ENCODE measurements at regions not wholly inside any gene's neighbourhood (a gene's known extent, or its start where the extent isn't known, plus 50 kb on each side); places are given as distances from the start of the nearest gene placed in this dataset.
"Not testable (repeated sequence)": the region's sequence is repeated elsewhere in the genome, so short reads cannot be mapped to it uniquely, and the experiment has no call there.

DNA sequence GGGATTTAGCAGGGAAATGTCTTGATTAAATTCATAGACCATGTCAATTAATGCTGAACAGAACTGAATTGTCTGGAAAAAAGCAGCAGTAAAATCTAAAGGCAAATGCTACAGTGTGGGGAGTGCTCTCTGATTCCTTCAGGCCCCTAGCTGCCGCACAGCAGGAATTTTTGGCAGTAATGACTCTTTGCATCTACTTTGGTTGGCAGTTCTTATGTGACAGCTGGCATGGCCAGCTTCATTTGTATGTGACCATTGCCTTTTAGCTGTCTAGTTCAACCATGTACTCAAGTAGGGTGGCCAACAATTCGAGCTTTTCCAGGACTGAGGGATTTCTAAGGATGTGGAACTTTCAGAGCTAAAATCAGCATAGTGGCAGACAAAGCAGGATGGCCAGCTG is 499.1 kb upstream of the MAN1A1 start:
- peak; percentile 28 to 73 for DNase-seq

DNA sequence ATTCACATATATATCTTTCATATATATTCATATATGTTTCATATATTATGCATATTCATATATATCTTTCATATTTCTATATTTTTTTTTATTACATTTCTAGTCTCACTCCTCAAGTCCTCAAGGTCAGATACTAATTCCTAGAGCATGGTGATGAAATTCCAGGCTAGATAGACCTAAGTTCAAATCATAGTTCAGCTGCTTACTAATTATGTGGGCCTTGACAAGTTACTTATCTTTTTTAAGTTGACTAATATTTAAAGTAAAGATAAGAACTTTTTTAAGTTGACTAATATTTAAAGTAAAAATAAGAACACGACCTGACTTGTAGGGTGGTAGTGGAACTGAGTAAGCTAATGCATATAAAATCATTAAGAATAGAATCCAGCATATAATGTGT is 495.6 kb upstream of the MAN1A1 start:
- no peak for DNase-seq

GRCh38 chr6:119844387-119844786 is 494.8 kb upstream of the MAN1A1 start:
- DNase-seq = no peak

DNA sequence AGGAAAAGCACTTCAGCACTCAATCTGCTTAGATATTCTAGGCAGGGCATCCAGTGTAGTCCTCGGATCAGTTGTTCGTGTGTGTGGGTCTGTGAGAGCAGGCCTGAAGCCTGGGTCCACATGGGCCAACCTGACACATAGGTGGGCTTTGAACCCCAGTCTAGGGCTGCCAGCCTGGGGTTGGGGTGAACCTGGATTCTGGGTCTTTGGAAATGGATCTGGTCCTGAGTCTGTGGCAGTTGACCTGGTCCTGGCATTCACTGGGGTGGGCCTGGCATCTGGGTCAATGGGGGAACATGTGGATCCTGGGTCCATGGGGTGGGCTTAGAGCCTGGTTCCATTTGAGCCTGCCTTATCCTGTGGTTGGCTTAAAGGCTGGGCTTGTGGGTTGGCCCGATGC is 492.6 kb upstream of the MAN1A1 start:
- DNase-seq = no peak

DNA sequence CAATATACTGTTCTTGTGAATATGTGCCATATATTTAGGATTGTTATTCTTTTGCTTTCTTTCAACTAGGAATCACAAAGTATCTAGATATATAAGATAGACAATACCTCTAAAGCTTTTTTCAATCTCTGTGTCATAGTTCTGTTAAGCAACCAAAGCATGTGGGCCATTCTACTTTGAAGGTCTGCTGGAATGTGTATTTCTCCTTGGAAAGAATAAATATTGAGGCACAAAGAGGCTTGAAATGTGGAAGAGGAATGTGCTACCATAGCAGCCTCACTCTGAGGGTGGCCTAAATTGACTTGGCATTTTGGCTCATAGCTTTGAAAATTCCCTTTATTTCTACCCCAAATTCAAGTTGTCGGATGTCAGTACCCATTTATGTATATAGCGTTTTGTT is 488.5 kb upstream of the MAN1A1 start:
- DNase-seq = no peak

DNA sequence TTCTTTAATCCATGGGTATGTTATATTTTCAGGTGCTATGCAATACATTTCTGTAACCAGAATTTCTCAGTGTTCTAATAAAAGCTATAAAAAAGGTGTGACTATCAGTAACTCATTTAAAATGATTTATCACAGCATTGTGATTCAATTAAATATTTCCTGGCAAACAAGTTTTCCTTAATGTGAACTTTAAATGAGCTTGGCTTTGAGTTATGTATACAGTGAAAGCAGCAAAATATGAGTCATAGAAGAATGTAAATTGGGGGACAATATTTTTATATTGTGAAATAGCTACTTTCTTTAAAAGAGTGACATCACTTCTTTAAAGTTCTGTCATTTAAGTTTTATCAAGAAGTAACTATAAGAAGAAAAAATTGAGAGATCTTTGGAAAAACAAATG is 484.9 kb upstream of the MAN1A1 start:
- no peak for DNase-seq

DNA sequence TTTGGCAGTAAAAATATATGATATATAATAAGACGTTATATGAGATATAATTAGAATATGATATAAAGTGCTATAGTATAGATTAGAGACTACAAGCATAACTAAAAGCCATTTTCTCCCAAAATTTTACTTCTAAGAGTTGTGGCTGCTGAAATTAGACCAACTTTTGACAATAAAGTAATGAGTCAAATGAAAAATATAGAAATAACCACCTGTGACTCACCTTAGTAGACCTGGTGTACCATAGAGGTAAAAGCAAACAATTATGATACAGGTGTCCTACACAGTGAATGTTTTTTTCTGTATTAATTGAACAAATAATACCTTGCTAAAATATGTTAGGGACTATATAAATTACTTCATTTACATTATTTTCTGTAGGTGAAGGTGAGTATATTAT is 482.9 kb upstream of the MAN1A1 start:
- no peak for DNase-seq

DNA sequence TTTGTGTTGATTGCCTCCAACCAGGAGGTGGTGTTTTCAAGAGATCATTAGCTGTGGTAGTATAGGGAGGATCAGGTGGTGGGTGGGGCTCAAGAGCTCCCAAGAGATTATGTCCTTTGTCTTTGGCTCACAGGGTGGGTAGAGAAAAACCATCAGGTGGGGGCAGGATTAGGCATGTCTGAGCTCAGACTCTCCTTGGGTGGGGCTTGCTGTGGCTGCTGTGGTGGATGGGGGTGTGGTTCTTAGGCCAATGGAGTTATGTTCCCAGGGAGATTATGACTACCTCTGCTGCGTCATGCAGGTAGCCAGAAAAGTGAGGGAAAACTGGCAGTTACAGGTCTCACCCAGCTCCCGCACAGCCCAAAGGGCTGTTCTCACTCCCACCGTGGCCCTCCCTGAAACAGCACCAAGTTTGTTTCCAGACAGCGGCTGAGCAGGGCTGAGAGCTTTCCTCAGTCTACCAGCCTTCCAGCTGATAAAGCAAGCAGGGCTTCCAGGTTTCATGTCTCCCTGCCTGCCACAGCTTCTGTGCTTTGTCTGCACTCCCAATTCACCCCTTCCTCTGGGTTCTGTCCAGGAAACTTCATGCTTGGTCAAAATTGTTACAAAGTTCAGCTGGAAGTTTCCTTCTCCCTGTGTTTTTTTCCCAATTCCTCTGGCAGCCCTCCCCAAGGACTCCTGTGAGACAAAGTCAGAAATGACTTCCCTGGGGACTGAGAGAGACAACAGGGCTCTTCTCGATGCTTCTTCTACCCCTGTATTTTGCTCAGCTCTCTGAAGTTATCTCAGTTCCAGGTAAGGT is 481.1 kb upstream of the MAN1A1 start:
- DNase-seq = no peak

DNA sequence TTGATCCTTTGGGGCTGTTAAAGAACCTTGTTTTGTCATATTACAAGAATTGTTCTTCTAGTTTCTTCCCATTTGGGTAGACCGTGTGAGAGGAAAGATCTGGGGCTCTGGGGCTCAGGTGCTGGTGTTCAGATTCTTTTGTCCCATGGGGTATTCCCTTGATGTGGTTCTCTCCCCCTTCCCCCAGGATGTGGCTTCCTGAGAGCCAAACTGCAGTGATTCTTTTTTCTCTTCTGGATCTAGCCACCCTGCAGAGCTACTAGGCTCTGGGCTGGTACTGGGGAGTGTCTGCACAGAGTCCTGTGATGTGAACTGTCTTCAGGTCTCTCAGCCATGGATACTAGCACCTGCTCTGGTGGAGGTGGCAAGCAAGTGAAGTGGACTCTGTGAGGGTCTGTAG is 480.5 kb upstream of the MAN1A1 start:
- DNase-seq = no peak

- DNase-seq = not testable (repeated sequence)
Measured at GRCh38 chr6:119829499-119829898, 479.9 kb upstream of the MAN1A1 start.

GRCh38 chr6:119829006-119829405 is 479.4 kb upstream of the MAN1A1 start:
- no peak for DNase-seq

DNA sequence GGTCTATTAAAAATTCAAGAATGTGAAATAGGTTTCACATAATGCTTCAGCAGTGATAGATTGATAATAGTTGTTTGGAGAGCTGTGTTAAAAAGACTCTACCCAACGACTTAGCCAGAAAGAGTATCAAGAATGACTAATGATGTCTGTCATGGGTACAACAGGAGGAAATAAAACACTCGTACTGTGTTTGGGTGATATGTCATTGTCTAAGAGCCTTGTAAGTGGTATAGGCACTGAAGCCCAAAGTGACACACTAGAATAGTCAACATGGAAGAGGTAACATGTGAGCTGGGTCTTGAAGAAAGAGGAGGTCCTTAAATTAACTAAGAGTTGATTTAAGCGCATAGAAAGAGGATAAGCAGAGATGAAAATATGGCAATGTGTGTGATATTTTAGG is 471.8 kb upstream of the MAN1A1 start:
- no peak for DNase-seq

- DNase-seq = no peak
Measured at GRCh38 chr6:119818876-119819275, 469.3 kb upstream of the MAN1A1 start.

DNA sequence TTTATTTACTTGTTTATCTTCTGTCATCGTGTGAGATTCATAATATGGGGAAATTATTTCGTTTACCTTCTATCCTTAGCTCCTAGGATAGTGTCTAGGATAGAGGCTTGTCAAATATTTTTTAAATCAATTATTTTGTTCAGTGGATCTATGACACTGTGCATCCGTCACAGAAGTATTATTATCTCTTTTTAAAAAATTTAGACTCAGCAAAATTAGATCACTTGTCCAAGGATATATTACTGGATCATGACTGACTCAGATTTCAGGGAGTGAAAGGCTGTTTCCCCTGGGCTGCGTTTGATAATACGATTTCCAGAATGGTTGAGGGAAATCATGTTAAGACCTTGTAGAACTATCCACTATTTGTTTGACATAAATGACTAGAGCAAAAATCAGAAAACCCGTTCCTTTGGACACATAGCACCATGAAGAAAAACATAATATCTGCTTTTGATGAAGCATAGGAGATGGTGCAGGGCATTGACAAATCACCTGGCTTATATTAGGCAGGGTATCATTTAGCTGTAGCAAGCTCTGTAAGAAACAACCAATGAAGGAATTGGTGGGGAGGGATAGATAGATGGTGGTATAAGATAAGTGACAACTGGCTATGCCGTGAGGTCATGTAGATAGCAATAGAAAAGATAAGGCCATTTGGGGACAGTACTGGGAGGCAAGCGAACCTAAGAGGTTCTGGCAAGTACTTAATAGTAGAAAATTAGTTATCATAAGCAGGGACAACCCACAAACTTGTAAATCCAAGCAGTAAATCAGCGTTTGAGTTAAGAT is 465.2 kb upstream of the MAN1A1 start:
- DNase-seq = no peak

DNA sequence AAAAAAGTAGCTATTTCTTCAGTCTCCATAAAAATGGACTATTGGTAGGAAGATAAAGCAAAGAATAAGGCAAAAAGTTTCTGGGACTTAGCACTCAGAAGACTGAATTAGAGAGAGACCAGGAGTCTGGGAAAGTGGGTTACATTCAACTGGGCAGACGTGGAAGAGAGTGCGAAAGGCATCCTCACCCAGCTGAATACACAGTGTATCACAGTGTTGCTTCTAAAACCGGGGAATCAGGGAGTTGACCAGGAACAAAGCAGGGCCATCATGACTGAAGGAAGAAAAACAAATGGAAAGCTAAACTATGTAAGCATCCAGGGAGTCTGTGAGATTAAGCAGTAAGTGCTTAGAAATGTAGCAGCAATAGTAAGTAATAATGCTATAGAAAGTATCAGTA is 452.9 kb upstream of the MAN1A1 start:
- DNase-seq = no peak

DNA sequence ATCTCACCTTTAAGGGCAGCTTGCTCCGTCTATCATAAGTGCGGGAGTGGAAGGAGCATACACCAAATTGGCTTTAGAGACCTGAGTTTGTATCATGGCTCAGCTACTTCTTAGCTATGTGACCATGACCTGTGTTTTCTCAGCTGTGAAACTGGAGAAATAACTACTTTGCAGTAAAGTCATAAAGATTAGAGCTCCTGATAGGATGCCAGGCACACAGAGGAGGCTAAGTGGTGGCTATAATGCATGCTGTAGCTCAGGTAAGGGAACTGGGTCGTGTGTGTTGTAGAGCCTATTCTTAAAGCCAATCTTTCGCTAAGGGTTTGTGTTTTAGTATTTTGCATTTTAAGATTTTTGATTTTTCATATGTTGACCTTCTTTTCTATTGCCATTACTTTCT is 451.5 kb upstream of the MAN1A1 start:
- DNase-seq = no peak

- no peak for DNase-seq
Measured at GRCh38 chr6:119800526-119800925, 451.0 kb upstream of the MAN1A1 start.

DNA sequence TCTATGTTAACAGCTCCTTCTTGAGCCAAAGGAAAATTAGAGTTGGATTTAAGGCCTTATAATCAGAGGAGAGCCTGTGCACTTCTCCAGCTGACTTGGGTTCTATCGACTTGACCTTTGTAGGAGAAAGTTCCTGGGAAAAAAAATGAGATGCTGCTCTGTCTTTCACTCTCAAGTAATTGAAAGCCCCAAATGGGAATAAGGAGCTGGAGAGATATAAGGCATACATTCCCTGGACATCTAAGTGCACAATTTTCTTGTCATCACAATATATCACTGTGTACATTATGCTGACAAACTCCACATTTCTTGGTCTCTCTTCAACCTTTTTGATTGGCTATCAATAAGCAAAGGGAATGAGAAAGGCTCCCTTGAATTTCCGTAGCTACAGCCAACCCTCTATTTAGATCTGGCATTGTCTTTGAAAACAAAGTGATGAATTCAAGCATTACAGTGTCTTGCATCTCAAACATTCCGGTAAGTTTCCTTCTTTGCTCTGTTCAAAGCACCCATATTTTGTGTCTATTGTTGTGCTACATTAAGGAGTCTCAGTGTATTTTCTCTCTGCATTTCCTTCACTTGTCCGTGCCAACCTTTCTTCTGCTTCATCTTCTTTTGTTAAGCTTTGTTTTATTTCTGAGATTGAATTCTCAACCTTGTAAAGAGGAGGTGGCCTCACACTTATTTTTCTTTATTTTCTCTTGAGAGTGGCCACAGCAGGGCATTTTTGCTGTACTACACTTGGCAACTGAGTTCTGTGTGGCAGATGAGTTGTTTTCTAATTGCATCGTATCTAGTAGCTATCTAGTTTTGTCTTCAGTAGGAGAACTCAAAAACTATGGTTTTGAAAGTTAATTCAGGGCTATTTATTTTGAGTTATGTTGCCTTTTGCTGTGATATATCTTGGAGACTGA is 450.3 kb upstream of the MAN1A1 start:
- no peak for DNase-seq

- no peak for DNase-seq
Measured at GRCh38 chr6:119791736-119792135, 442.2 kb upstream of the MAN1A1 start.

GRCh38 chr6:119781365-119781764 is 431.8 kb upstream of the MAN1A1 start:
- no peak for DNase-seq

- DNase-seq = no peak
Measured at GRCh38 chr6:119768201-119768600, 418.6 kb upstream of the MAN1A1 start.

DNA sequence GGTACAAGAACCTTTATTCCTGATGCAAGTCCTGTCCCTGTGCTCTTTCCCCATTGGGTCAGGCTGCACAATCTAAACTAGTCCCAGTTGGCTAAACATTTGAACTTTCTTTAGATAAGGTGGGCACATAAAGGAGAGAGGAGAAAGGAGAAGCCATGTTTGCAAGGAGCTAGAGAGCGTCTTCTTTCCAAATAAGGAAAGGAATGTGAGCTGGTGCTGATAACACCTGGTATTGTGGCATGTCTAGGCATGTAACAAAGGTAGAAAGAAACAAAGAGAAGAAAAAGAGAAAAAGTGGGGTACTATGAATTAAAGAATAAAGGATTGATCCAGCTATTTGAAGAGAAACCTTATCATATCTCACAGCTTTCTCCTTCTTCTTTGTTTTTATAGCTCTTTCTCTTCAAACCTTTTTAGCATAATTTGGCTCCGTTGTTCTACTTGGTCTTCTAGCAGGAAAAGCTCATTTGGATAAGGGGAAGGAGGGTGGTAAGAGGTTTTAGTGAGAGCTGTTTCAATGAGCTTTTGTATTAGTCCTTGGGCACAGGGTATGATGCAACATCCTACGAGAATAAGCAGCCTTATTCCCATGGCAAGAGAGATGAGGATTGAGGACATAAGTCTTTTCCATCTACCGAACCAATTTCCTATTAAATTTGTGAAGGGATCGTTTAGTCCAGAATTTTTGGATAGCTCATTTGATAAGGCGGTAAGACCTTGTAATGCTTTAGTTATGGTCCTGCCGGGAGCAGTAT is 415.5 kb upstream of the MAN1A1 start:
- DNase-seq = no peak

DNA sequence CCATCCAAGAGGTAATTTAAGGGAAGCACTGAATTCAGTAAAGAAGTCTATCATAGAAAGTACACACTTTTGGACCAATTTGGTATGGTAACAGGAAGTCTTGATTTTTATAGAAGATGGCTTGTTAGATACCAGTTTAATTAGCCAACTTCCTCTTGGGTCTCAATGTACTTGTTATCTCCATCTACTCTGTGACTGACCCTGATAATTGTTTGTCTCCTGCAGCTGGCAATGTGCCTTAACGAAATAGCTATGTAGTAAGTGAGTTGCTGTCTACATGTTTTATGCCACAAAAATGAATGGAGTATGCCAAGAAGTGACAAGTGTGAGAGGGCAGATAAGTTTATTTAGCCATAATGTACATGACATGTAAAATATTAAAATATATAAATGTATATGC is 410.5 kb upstream of the MAN1A1 start:
- DNase-seq = no peak

Data from NCI-H446 (cell line).